ENCODE measurements at regions not wholly inside any gene's neighbourhood (a gene's known extent, or its start where the extent isn't known, plus 50 kb on each side); places are given as distances from the start of the nearest gene placed in this dataset.

GRCh38 chr1:199736646-199737045, 290.9 kb upstream of the NR5A2 start:
- no peak overlapping the region for H2AFZ ChIP-seq (ENCODE audit: control insufficient read depth, low read depth, low read length)
- FAIRE-seq, result no peak
- in situ Hi-C loops (cut with MboI), result no loop called here

GRCh38 chr1:199741586-199741985, 285.9 kb upstream of the NR5A2 start:
- H4K20me1 ChIP-seq (ENCODE audit: control insufficient read depth, insufficient read depth), result no peaks in the 10 kb centered on the region
- FAIRE-seq, result no peak
- RAD21 ChIA-PET (ENCODE audit: unreplicated experiment), result no interaction called here
- CTCF ChIA-PET, result no interaction called here
- no peaks in the 10 kb centered on the region for H3K27me3 ChIP-seq (replicated peaks in 1 of 2; ENCODE audit: control insufficient read depth in 2 of 2, insufficient read depth in 2 of 2, low read length in 1 of 2)
- POLR2A ChIA-PET, result no interaction called here
- intact Hi-C loops (cut with micrococcal nuclease; ENCODE audit: unreplicated experiment) (no loop called here), in situ Hi-C loops (cut with MboI) (no loop called here)
- no peak for DNase-seq (ENCODE audit: low read depth, low spot score)
- WGBS (ENCODE audit: insufficient coverage, insufficient replicate concordance, low lambda C conversion rate, missing lambda C conversion rate), result 27% methylated on average over 7 of the region's 7 CpGs
- no peak overlapping the region for H3K27ac ChIP-seq (ENCODE audit: control insufficient read depth, insufficient read depth)
- no peak overlapping the region for H3K4me2 ChIP-seq (ENCODE audit: control insufficient read depth, insufficient read depth)
- H3K9ac ChIP-seq (ENCODE audit: control insufficient read depth, insufficient read depth, low read length), result no peak overlapping the region
- BruUV-seq (replicated peaks), result no TSS peak
- no peaks in the 10 kb centered on the region for H3K9me3 ChIP-seq (replicated peaks; ENCODE audit: control insufficient read depth, insufficient read depth, low read length)
- H3K4me3 ChIP-seq, result no peak overlapping the region
- H3K79me2 ChIP-seq (ENCODE audit: control insufficient read depth, insufficient read depth, low read length), result no peaks in the 10 kb centered on the region
- H3K4me1 ChIP-seq (ENCODE audit: control insufficient read depth, insufficient read depth, low read length), result no peaks in the 10 kb centered on the region
- SMC1A ChIA-PET (ENCODE audit: uncharacterized antibody, unreplicated experiment), result interaction anchor here (0.7 kb wide), 1 partner anchor 30 kb away, joined by 3 read pairs; no protein-coding TSS in a partner anchor
- ATAC-seq, result no peak
- TF ChIP-seq TCF7 (IDR thresholded peaks at IDR 0.05; ENCODE audit: borderline replicate concordance), result no peak
- no peak for TF ChIP-seq CHD1 (IDR thresholded peaks at IDR 0.05; ENCODE audit: low read depth, low read length)
- TF ChIP-seq HSF1 (IDR thresholded peaks at IDR 0.05; ENCODE audit: low read depth, low read length), result no peak
- no peak for TF ChIP-seq NFIC (IDR thresholded peaks at IDR 0.05; ENCODE audit: low read depth, low read length)
- H2AFZ ChIP-seq (ENCODE audit: control insufficient read depth, low read depth, low read length), result no peak overlapping the region
- H3K36me3 ChIP-seq (ENCODE audit: control insufficient read depth in 2 of 2, insufficient read depth in 2 of 2, low read length in 1 of 2), result no peaks in the 10 kb centered on the region

More at GRCh38 chr1:199736646-199737045, 290.9 kb upstream of the NR5A2 start:
- no peaks in the 10 kb centered on the region for H4K20me1 ChIP-seq (ENCODE audit: control insufficient read depth, insufficient read depth)
- ChIA-PET POLR2A (no interaction called here), CTCF (no interaction called here), SMC1A (ENCODE audit: uncharacterized antibody, unreplicated experiment) (no interaction called here), RAD21 (ENCODE audit: unreplicated experiment) (no interaction called here)
- no peak overlapping the region for H3K9ac ChIP-seq (ENCODE audit: control insufficient read depth, insufficient read depth, low read length)
- H3K4me2 ChIP-seq (ENCODE audit: control insufficient read depth, insufficient read depth), result no peak overlapping the region
- DNase-seq (ENCODE audit: low read depth, low spot score), result no peak
- H3K9me3 ChIP-seq (replicated peaks; ENCODE audit: control insufficient read depth, insufficient read depth, low read length), result no peaks in the 10 kb centered on the region
- no peak for ATAC-seq
- 4% methylated on average over 3 of the region's 3 CpGs for WGBS (ENCODE audit: insufficient coverage, insufficient replicate concordance, low lambda C conversion rate, missing lambda C conversion rate)
- H3K27me3 ChIP-seq (replicated peaks in 1 of 2; ENCODE audit: control insufficient read depth in 2 of 2, insufficient read depth in 2 of 2, low read length in 1 of 2), result no peaks in the 10 kb centered on the region
- intact Hi-C loops (cut with micrococcal nuclease; ENCODE audit: unreplicated experiment), result no loop called here
- no peaks in the 10 kb centered on the region for H3K36me3 ChIP-seq (ENCODE audit: control insufficient read depth in 2 of 2, insufficient read depth in 2 of 2, low read length in 1 of 2)
- H3K27ac ChIP-seq (ENCODE audit: control insufficient read depth, insufficient read depth), result no peak overlapping the region
- TF ChIP-seq CBX5 (IDR thresholded peaks at IDR 0.05; ENCODE audit: low read depth), result no peak
- no peak for TF ChIP-seq EED (IDR thresholded peaks at IDR 0.05; ENCODE audit: low read depth)
- TF ChIP-seq MAX (IDR thresholded peaks at IDR 0.05; ENCODE audit: low read depth, low read length), result no peak
- no peak for TF ChIP-seq ZSCAN29 (IDR thresholded peaks at IDR 0.05)
- TF ChIP-seq ASH2L (IDR thresholded peaks at IDR 0.05; ENCODE audit: borderline replicate concordance, low read depth), result no peak
- BruUV-seq (replicated peaks), result no TSS peak
- no peak overlapping the region for H3K4me3 ChIP-seq
- H3K79me2 ChIP-seq (ENCODE audit: control insufficient read depth, insufficient read depth, low read length), result no peaks in the 10 kb centered on the region
- H3K4me1 ChIP-seq (ENCODE audit: control insufficient read depth, insufficient read depth, low read length), result no peaks in the 10 kb centered on the region
